GM06990 (cell line): ENCODE measurements at regions not wholly inside any gene's neighbourhood (a gene's known extent, or its start where the extent isn't known, plus 50 kb on each side); places are given as distances from the start of the nearest gene placed in this dataset.

Experiments used
- DNase-seq: peaks from one replicate; pipeline ENCODE4 v3.0.0-alpha.2; 2011; ENCODE audit not compliant: insufficient read length; ENCODE audit errors: extremely low read depth
- H3K27me3 ChIP-seq: replicated peaks from 2 replicates; pipeline ENCODE4 v1.6.0; 2011; ENCODE audit warnings: low read length; ENCODE audit not compliant: control insufficient read depth, insufficient read depth
- H3K36me3 ChIP-seq: 2 replicates; pipeline ENCODE4 v1.5.1; 2011; ENCODE audit warnings: low read length; ENCODE audit not compliant: control insufficient read depth, insufficient read depth
- H3K4me3 ChIP-seq: replicated peaks from 2 replicates; pipeline ENCODE4 v1.5.1; 2011; ENCODE audit warnings: low read depth, mild to moderate bottlenecking, control low read depth, low read length
- CTCF ChIP-seq: IDR thresholded peaks from 2 replicates; pipeline ENCODE4 v1.5.1; 2011; ENCODE audit warnings: low read length, control low read depth, mild to moderate bottlenecking, inconsistent platforms; ENCODE audit not compliant: insufficient read depth, poor library complexity, severe bottlenecking

- Histone ChIP-seq H3K36me3 (no peaks in the 10 kb centered on the region), H3K4me3 (no peak overlapping the region), H3K27me3 (no peaks in the 10 kb centered on the region)
- no peak for TF ChIP-seq CTCF
- no peak for DNase-seq
Measured at GRCh38 chr18:9015689-9016088, 86.8 kb upstream of the NDUFV2 start.

- no peak for DNase-seq
- Histone ChIP-seq H3K36me3 (no peaks in the 10 kb centered on the region), H3K4me3 (peak overlapping the region; percentile 46), H3K27me3 (no peaks in the 10 kb centered on the region)
- TF ChIP-seq CTCF = no peak
Measured at GRCh38 chr18:9016633-9017166, 85.8 kb upstream of the NDUFV2 start.

GRCh38 chr18:9017167-9017904 lies 85.2 kb upstream of the NDUFV2 start:
- Histone ChIP-seq H3K27me3 (no peaks in the 10 kb centered on the region), H3K36me3 (no peaks in the 10 kb centered on the region), H3K4me3 (peak overlapping the region; percentile 46)
- TF ChIP-seq CTCF = no peak
- peak; percentile 85 for DNase-seq

- H3K4me3 ChIP-seq = no peak overlapping the region
- H3K27me3 ChIP-seq = no peaks in the 10 kb centered on the region
- TF ChIP-seq CTCF = no peak
- no peaks in the 10 kb centered on the region for H3K36me3 ChIP-seq
- no peak for DNase-seq
Measured at GRCh38 chr18:9017905-9018227, 84.6 kb upstream of the NDUFV2 start.

GRCh38 chr18:9019135-9019534 lies 83.4 kb upstream of the NDUFV2 start:
- DNase-seq = no peak
- no peak for TF ChIP-seq CTCF
- Histone ChIP-seq H3K27me3 (no peaks in the 10 kb centered on the region), H3K4me3 (no peak overlapping the region), H3K36me3 (no peaks in the 10 kb centered on the region)
